ENCODE measurements at regions not wholly inside any gene's neighbourhood (a gene's known extent, or its start where the extent isn't known, plus 50 kb on each side); places are given as distances from the start of the nearest gene placed in this dataset.

- TF ChIP-seq POLR2AphosphoS5 (IDR thresholded peaks at IDR 0.05; ENCODE audit: low read depth, low read length) (no peak), SIN3A (IDR thresholded peaks at IDR 0.05; ENCODE audit: borderline replicate concordance, insufficient read depth, low read length) (no peak)
These were observed 251.5 kb downstream of the TXNL1 start for GRCh38 chr18:56386856-56387255.

Data from PFSK-1 (cell line).